ENCODE measurements at regions not wholly inside any gene's neighbourhood (a gene's known extent, or its start where the extent isn't known, plus 50 kb on each side); places are given as distances from the start of the nearest gene placed in this dataset.

GRCh38 chr10:55441777-55442176 is 640.7 kb upstream of the PCDH15 start:
- no peaks in the 10 kb centered on the region for H3K36me3 ChIP-seq (ENCODE audit: control insufficient read depth in 1 of 2, insufficient read depth in 2 of 2, low read depth in 1 of 2, low read length in 2 of 2)
- no peak overlapping the region for H2BK5ac ChIP-seq (ENCODE audit: low read depth, low read length, poor library complexity, severe bottlenecking)
- no peak overlapping the region for H3K9ac ChIP-seq (ENCODE audit: low read length)
- no peak overlapping the region for H2BK12ac ChIP-seq (ENCODE audit: low read length in 2 of 2)
- H2AK5ac ChIP-seq (ENCODE audit: low read length, severe bottlenecking), result no peak overlapping the region
- no peak for DNase-seq
- no peak overlapping the region for H3K4me2 ChIP-seq (ENCODE audit: low read length, poor library complexity, severe bottlenecking)
- H3K18ac ChIP-seq (ENCODE audit: low read depth in 1 of 2, low read length in 2 of 2), result no peak overlapping the region
- no peak overlapping the region for H4K8ac ChIP-seq (ENCODE audit: low read length)
- WGBS, result 96% methylated on average over 1 of the region's 2 CpGs
- no peak overlapping the region for H3K27ac ChIP-seq (ENCODE audit: low read length, poor library complexity, severe bottlenecking)
- H3K79me1 ChIP-seq (replicated peaks; ENCODE audit: low read length, poor library complexity, severe bottlenecking), result no peaks in the 10 kb centered on the region
- no peak overlapping the region for H2BK120ac ChIP-seq (ENCODE audit: low read depth, low read length)
- no peak overlapping the region for H3K14ac ChIP-seq (ENCODE audit: low read length in 2 of 2)
- no peak overlapping the region for H3K4ac ChIP-seq (ENCODE audit: low read depth in 1 of 2, low read length in 2 of 2)
- H3K4me1 ChIP-seq (ENCODE audit: control insufficient read depth, insufficient read depth, low read depth, low read length), result no peaks in the 10 kb centered on the region
- H2BK15ac ChIP-seq (ENCODE audit: low read depth, poor library complexity, severe bottlenecking), result no peak overlapping the region
- no peaks in the 10 kb centered on the region for H3K9me3 ChIP-seq (ENCODE audit: control insufficient read depth, low read length)
- H3K23ac ChIP-seq (ENCODE audit: low read length in 2 of 2), result no peak overlapping the region
- no peaks in the 10 kb centered on the region for H3K27me3 ChIP-seq (ENCODE audit: control insufficient read depth in 1 of 2, insufficient read depth in 1 of 2, low read length in 2 of 2)
- H3K4me3 ChIP-seq (ENCODE audit: insufficient read depth in 1 of 2, low read depth in 1 of 2, low read length in 2 of 2), result no peak overlapping the region
- H4K91ac ChIP-seq (ENCODE audit: low read length), result no peak overlapping the region
- no peak overlapping the region for H2AFZ ChIP-seq (ENCODE audit: low read depth, low read length)

- Histone ChIP-seq H3K14ac (ENCODE audit: low read length in 2 of 2) (no peak overlapping the region), H3K4me3 (ENCODE audit: insufficient read depth in 1 of 2, low read depth in 1 of 2, low read length in 2 of 2) (no peak overlapping the region), H3K9ac (ENCODE audit: low read length) (no peak overlapping the region), H4K91ac (ENCODE audit: low read length) (no peak overlapping the region), H3K36me3 (ENCODE audit: control insufficient read depth in 1 of 2, insufficient read depth in 2 of 2, low read depth in 1 of 2, low read length in 2 of 2) (no peaks in the 10 kb centered on the region), H3K4me2 (ENCODE audit: low read length, poor library complexity, severe bottlenecking) (no peak overlapping the region), H2AK5ac (ENCODE audit: low read length, severe bottlenecking) (no peak overlapping the region), H4K8ac (ENCODE audit: low read length) (no peak overlapping the region), H2BK5ac (ENCODE audit: low read depth, low read length, poor library complexity, severe bottlenecking) (no peak overlapping the region), H2BK120ac (ENCODE audit: low read depth, low read length) (no peak overlapping the region), H3K4ac (ENCODE audit: low read depth in 1 of 2, low read length in 2 of 2) (no peak overlapping the region), H2BK15ac (ENCODE audit: low read depth, poor library complexity, severe bottlenecking) (no peak overlapping the region), H3K9me3 (ENCODE audit: control insufficient read depth, low read length) (no peaks in the 10 kb centered on the region), H2BK12ac (ENCODE audit: low read length in 2 of 2) (no peak overlapping the region), H3K23ac (ENCODE audit: low read length in 2 of 2) (no peak overlapping the region), H3K79me1 (replicated peaks; ENCODE audit: low read length, poor library complexity, severe bottlenecking) (no peaks in the 10 kb centered on the region), H3K4me1 (ENCODE audit: control insufficient read depth, insufficient read depth, low read depth, low read length) (peaks cover 6% of the 10 kb centered on the region), H3K27me3 (ENCODE audit: control insufficient read depth in 1 of 2, insufficient read depth in 1 of 2, low read length in 2 of 2) (no peaks in the 10 kb centered on the region), H3K27ac (ENCODE audit: low read length, poor library complexity, severe bottlenecking) (no peak overlapping the region), H3K18ac (ENCODE audit: low read depth in 1 of 2, low read length in 2 of 2) (no peak overlapping the region), H2AFZ (ENCODE audit: low read depth, low read length) (no peak overlapping the region)
- no peak for DNase-seq
- WGBS, result 78% methylated on average over 9 of the region's 9 CpGs
Observed at GRCh38 chr10:55426138-55426537, 625.1 kb upstream of the PCDH15 start.

- Histone ChIP-seq H3K4me3 (ENCODE audit: insufficient read depth in 1 of 2, low read depth in 1 of 2, low read length in 2 of 2) (peak overlapping the region in 1 of 2 experiments; percentile 5), H4K8ac (ENCODE audit: low read length) (no peak overlapping the region), H3K79me1 (replicated peaks; ENCODE audit: low read length, poor library complexity, severe bottlenecking) (no peaks in the 10 kb centered on the region), H3K14ac (ENCODE audit: low read length in 2 of 2) (no peak overlapping the region), H2BK5ac (ENCODE audit: low read depth, low read length, poor library complexity, severe bottlenecking) (no peak overlapping the region), H2BK12ac (ENCODE audit: low read length in 2 of 2) (no peak overlapping the region), H3K27ac (ENCODE audit: low read length, poor library complexity, severe bottlenecking) (no peak overlapping the region), H3K9me3 (ENCODE audit: control insufficient read depth, low read length) (no peaks in the 10 kb centered on the region), H3K4ac (ENCODE audit: low read depth in 1 of 2, low read length in 2 of 2) (no peak overlapping the region), H4K91ac (ENCODE audit: low read length) (no peak overlapping the region), H3K4me2 (ENCODE audit: low read length, poor library complexity, severe bottlenecking) (no peak overlapping the region), H2AFZ (ENCODE audit: low read depth, low read length) (peak overlapping the region; percentile 61), H3K18ac (ENCODE audit: low read depth in 1 of 2, low read length in 2 of 2) (peak overlapping the region in 1 of 2 experiments; percentile 52), H2BK120ac (ENCODE audit: low read depth, low read length) (no peak overlapping the region), H2AK5ac (ENCODE audit: low read length, severe bottlenecking) (no peak overlapping the region), H3K36me3 (ENCODE audit: control insufficient read depth in 1 of 2, insufficient read depth in 2 of 2, low read depth in 1 of 2, low read length in 2 of 2) (no peaks in the 10 kb centered on the region), H2BK15ac (ENCODE audit: low read depth, poor library complexity, severe bottlenecking) (no peak overlapping the region), H3K23ac (ENCODE audit: low read length in 2 of 2) (no peak overlapping the region), H3K9ac (ENCODE audit: low read length) (peak overlapping the region; percentile 70), H3K4me1 (ENCODE audit: control insufficient read depth, insufficient read depth, low read depth, low read length) (no peaks in the 10 kb centered on the region), H3K27me3 (ENCODE audit: control insufficient read depth in 1 of 2, insufficient read depth in 1 of 2, low read length in 2 of 2) (no peaks in the 10 kb centered on the region)
- WGBS, result 64% methylated on average over 6 of the region's 7 CpGs
- peak; percentile 33 for DNase-seq
Observed at GRCh38 chr10:55410415-55410885, 609.4 kb upstream of the PCDH15 start.

GRCh38 chr10:55404094-55404493 is 603.1 kb upstream of the PCDH15 start:
- no peak overlapping the region for H2BK15ac ChIP-seq (ENCODE audit: low read depth, poor library complexity, severe bottlenecking)
- no peak overlapping the region for H2AK5ac ChIP-seq (ENCODE audit: low read length, severe bottlenecking)
- H3K14ac ChIP-seq (ENCODE audit: low read length in 2 of 2), result no peak overlapping the region
- H4K91ac ChIP-seq (ENCODE audit: low read length), result no peak overlapping the region
- H2AFZ ChIP-seq (ENCODE audit: low read depth, low read length), result no peak overlapping the region
- no peak overlapping the region for H3K4me3 ChIP-seq (ENCODE audit: insufficient read depth in 1 of 2, low read depth in 1 of 2, low read length in 2 of 2)
- H3K4me1 ChIP-seq (ENCODE audit: control insufficient read depth, insufficient read depth, low read depth, low read length), result no peaks in the 10 kb centered on the region
- 79% methylated on average over 2 of the region's 6 CpGs for WGBS
- no peaks in the 10 kb centered on the region for H3K27me3 ChIP-seq (ENCODE audit: control insufficient read depth in 1 of 2, insufficient read depth in 1 of 2, low read length in 2 of 2)
- no peaks in the 10 kb centered on the region for H3K79me1 ChIP-seq (replicated peaks; ENCODE audit: low read length, poor library complexity, severe bottlenecking)
- H3K4me2 ChIP-seq (ENCODE audit: low read length, poor library complexity, severe bottlenecking), result no peak overlapping the region
- H2BK12ac ChIP-seq (ENCODE audit: low read length in 2 of 2), result no peak overlapping the region
- H3K9ac ChIP-seq (ENCODE audit: low read length), result no peak overlapping the region
- no peak overlapping the region for H3K27ac ChIP-seq (ENCODE audit: low read length, poor library complexity, severe bottlenecking)
- no peak overlapping the region for H2BK120ac ChIP-seq (ENCODE audit: low read depth, low read length)
- no peaks in the 10 kb centered on the region for H3K9me3 ChIP-seq (ENCODE audit: control insufficient read depth, low read length)
- no peak overlapping the region for H3K23ac ChIP-seq (ENCODE audit: low read length in 2 of 2)
- no peak overlapping the region for H2BK5ac ChIP-seq (ENCODE audit: low read depth, low read length, poor library complexity, severe bottlenecking)
- no peak overlapping the region for H4K8ac ChIP-seq (ENCODE audit: low read length)
- H3K4ac ChIP-seq (ENCODE audit: low read depth in 1 of 2, low read length in 2 of 2), result no peak overlapping the region
- H3K36me3 ChIP-seq (ENCODE audit: control insufficient read depth in 1 of 2, insufficient read depth in 2 of 2, low read depth in 1 of 2, low read length in 2 of 2), result no peaks in the 10 kb centered on the region
- no peak overlapping the region for H3K18ac ChIP-seq (ENCODE audit: low read depth in 1 of 2, low read length in 2 of 2)
- DNase-seq, result no peak
